ENCODE measurements at regions not wholly inside any gene's neighbourhood (a gene's known extent, or its start where the extent isn't known, plus 50 kb on each side); places are given as distances from the start of the nearest gene placed in this dataset.

- Histone ChIP-seq H3K4me1 (ENCODE audit: control insufficient read depth, insufficient read depth, low read length) (no peaks in the 10 kb centered on the region; the same call in 1 of the 2 replicates), H3K36me3 (ENCODE audit: control insufficient read depth in 2 of 2, insufficient read depth in 1 of 2, low read length in 2 of 2) (no peaks in the 10 kb centered on the region), H3K4me3 (ENCODE audit: low read depth, low read length) (no peak overlapping the region), H3K9me3 (ENCODE audit: control insufficient read depth, insufficient read depth, low read depth, low read length) (no peaks in the 10 kb centered on the region), H3K27ac (ENCODE audit: extremely low read depth, low read depth, low read length) (no peak overlapping the region)
- CTCF ChIA-PET, result interaction anchor here (0.6 to 1.2 kb wide), 4 partner anchors 17 to 804 kb away, joined by 3 to 8 read pairs (median 4); no protein-coding TSS in a partner anchor
- POLR2A ChIA-PET, result interaction anchor here (0.6 kb wide), 1 partner anchor 94 kb away, joined by 3 read pairs; no protein-coding TSS in a partner anchor
- TF ChIP-seq BCL11A (tag by site-specific recombination; IDR thresholded peaks at IDR 0.05; ENCODE audit: low read depth), result no peak
- TF ChIP-seq OSR2 (tag by site-specific recombination; IDR thresholded peaks at IDR 0.05), result peak; percentile 32; the same call in 1 of the 2 replicates
- no peak for TF ChIP-seq ELK4 (IDR thresholded peaks at IDR 0.05; ENCODE audit: borderline replicate concordance, low read depth, low read length)
- TF ChIP-seq ZNF354C (tag by site-specific recombination; IDR thresholded peaks at IDR 0.05; ENCODE audit: borderline replicate concordance, low read depth), result no peak
- TF ChIP-seq TRIM28 (IDR thresholded peaks at IDR 0.05; ENCODE audit: borderline replicate concordance, low read length), result 0 out of 2 replicates have a peak, but pooled peaks have one; percentile 35
- TF ChIP-seq MEIS1 (CRISPR knock-in tag; IDR thresholded peaks at IDR 0.05; ENCODE audit: borderline replicate concordance), result peak; percentile 90
- TF ChIP-seq YY2 (tag by site-specific recombination; IDR thresholded peaks at IDR 0.05), result no peak
- no peak for TF ChIP-seq BCL6B (tag by site-specific recombination; IDR thresholded peaks at IDR 0.05)
- no peak for TF ChIP-seq SCRT1 (tag by site-specific recombination; IDR thresholded peaks at IDR 0.05; ENCODE audit: borderline replicate concordance)
- TF ChIP-seq ZNF394 (tag by site-specific recombination; IDR thresholded peaks at IDR 0.05; ENCODE audit: borderline replicate concordance), result peak; percentile 71
- TF ChIP-seq ZNF366 (tag by site-specific recombination; conservative IDR thresholded peaks at IDR 0.05), result 0 out of 2 replicates have a peak, but pooled peaks have one; percentile 29
- no peak for TF ChIP-seq SETDB1 (IDR thresholded peaks at IDR 0.05; ENCODE audit: insufficient read length, low read length)
- TF ChIP-seq, protein P1, sequence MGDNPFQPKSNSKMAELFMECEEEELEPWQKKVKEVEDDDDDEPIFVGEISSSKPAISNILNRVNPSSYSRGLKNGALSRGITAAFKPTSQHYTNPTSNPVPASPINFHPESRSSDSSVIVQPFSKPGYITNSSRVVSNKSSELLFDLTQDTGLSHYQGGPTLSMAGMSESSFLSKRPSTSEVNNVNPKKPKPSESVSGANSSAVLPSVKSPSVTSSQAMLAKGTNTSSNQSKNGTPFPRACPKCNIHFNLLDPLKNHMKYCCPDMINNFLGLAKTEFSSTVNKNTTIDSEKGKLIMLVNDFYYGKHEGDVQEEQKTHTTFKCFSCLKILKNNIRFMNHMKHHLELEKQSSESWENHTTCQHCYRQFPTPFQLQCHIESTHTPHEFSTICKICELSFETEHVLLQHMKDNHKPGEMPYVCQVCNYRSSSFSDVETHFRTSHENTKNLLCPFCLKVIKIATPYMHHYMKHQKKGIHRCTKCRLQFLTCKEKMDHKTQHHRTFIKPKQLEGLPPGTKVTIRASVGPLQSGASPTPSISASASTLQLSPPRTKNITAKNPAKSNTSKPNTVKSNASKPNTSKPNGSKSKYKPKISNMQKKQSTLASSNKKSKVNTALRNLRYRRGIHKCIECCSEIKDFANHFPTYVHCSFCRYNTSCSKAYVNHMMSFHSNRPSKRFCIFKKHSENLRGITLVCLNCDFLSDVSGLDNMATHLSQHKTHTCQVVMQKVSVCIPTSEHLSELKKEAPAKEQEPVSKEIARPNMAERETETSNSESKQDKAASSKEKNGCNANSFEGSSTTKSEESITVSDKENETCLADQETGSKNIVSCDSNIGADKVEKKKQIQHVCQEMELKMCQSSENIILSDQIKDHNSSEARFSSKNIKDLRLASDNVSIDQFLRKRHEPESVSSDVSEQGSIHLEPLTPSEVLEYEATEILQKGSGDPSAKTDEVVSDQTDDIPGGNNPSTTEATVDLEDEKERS (tag by site-specific recombination; IDR thresholded peaks at IDR 0.05), result no peak
- 0 out of 2 replicates have a peak, but pooled peaks have one; percentile 20 for TF ChIP-seq ZNF629 (tag by site-specific recombination; IDR thresholded peaks at IDR 0.05)
- TF ChIP-seq SP7 (tag by site-specific recombination; IDR thresholded peaks at IDR 0.05), result peak; percentile 89
- TF ChIP-seq ZNF350 (tag by site-specific recombination; IDR thresholded peaks at IDR 0.05), result no peak
These were observed 77.9 kb upstream of the B3GAT2 start for GRCh38 chr6:71034563-71035345.

- Histone ChIP-seq H3K4me3 (ENCODE audit: low read depth, low read length) (no peak overlapping the region), H3K27ac (ENCODE audit: extremely low read depth, low read depth, low read length) (no peak overlapping the region), H3K4me1 (ENCODE audit: control insufficient read depth, insufficient read depth, low read length) (no peaks in the 10 kb centered on the region; the same call in 1 of the 2 replicates), H3K9me3 (ENCODE audit: control insufficient read depth, insufficient read depth, low read depth, low read length) (no peaks in the 10 kb centered on the region), H3K36me3 (ENCODE audit: control insufficient read depth in 2 of 2, insufficient read depth in 1 of 2, low read length in 2 of 2) (no peaks in the 10 kb centered on the region)
- ChIA-PET CTCF (interaction anchor here (0.6 kb wide), 1 partner anchor 108 kb away, joined by 3 read pairs; no protein-coding TSS in a partner anchor), POLR2A (no interaction called here)
- no peak for TF ChIP-seq ZNF548 (tag by site-specific recombination; IDR thresholded peaks at IDR 0.05)
- no peak for TF ChIP-seq ZNF555 (tag by site-specific recombination; conservative IDR thresholded peaks at IDR 0.05)
- no peak for TF ChIP-seq HOXC10 (CRISPR knock-in tag; IDR thresholded peaks at IDR 0.05)
- no peak for TF ChIP-seq ZNF76 (tag by site-specific recombination; IDR thresholded peaks at IDR 0.05; ENCODE audit: borderline replicate concordance, low read depth)
- TF ChIP-seq TSHZ1 (tag by site-specific recombination; IDR thresholded peaks at IDR 0.05; ENCODE audit: borderline replicate concordance), result no peak
- no peak for TF ChIP-seq ZNF510 (tag by site-specific recombination; IDR thresholded peaks at IDR 0.05; ENCODE audit: insufficient replicate concordance)
- TF ChIP-seq ZNF777 (tag by site-specific recombination; IDR thresholded peaks at IDR 0.05; ENCODE audit: borderline replicate concordance), result no peak
- TF ChIP-seq ZNF677 (tag by site-specific recombination; IDR thresholded peaks at IDR 0.05), result no peak
- TF ChIP-seq ZNF624 (tag by site-specific recombination; IDR thresholded peaks at IDR 0.05), result no peak
- TF ChIP-seq ZNF366 (tag by site-specific recombination; conservative IDR thresholded peaks at IDR 0.05), result no peak
These were observed 79.0 kb upstream of the B3GAT2 start for GRCh38 chr6:71035871-71036270.

All from HEK293 (cell line).